GM12878 (cell line): ENCODE measurements at regions not wholly inside any gene's neighbourhood (a gene's known extent, or its start where the extent isn't known, plus 50 kb on each side); places are given as distances from the start of the nearest gene placed in this dataset.

Experiments used
- ASH2L ChIP-seq: fragments of 300-600, 200-600 bp; sonication (generic); IDR thresholded peaks from 2 replicates; pipeline ENCODE4 v1.6.1; 2017; ENCODE audit warnings: low read depth, mild to moderate bottlenecking, borderline replicate concordance
- BCL11A ChIP-seq: IDR thresholded peaks from 2 replicates; pipeline ENCODE4 v1.6.1; 2011; ENCODE audit warnings: low read depth, low read length
- EP300 ChIP-seq, 2 experiments: fragments of 150-350 bp in 1 of 2; IDR thresholded peaks; 2 replicates each; pipeline ENCODE4 v1.6.1; 2011 to 2012; ENCODE audit warnings: low read depth in 2 of 2, low read length in 2 of 2, borderline replicate concordance in 1 of 2, improper control_type of control experiment in 1 of 2, inconsistent platforms in 1 of 2; ENCODE audit not compliant: control insufficient read depth in 1 of 2
- NFIC ChIP-seq: IDR thresholded peaks from 2 replicates; pipeline ENCODE4 v1.6.1; 2012; ENCODE audit warnings: low read depth, mild to moderate bottlenecking, inconsistent platforms, low read length, moderate library complexity
- PAX5 ChIP-seq: IDR thresholded peaks from 2 replicates; pipeline ENCODE4 v1.6.1; 2011; ENCODE audit warnings: low read depth, low read length, borderline replicate concordance
- POLR2AphosphoS2 ChIP-seq: IDR thresholded peaks from 2 replicates; pipeline ENCODE4 v1.6.1; 2011; ENCODE audit warnings: low read depth, mild to moderate bottlenecking, low read length, improper control_type of control experiment, moderate library complexity
- POLR2AphosphoS5 ChIP-seq: IDR thresholded peaks from 2 replicates; pipeline ENCODE4 v1.6.1; 2011; ENCODE audit warnings: mild to moderate bottlenecking, low read length, inconsistent platforms
- POU2F2 ChIP-seq: IDR thresholded peaks from 3 replicates; pipeline ENCODE4 v1.6.1; 2011; ENCODE audit warnings: low read depth, mild to moderate bottlenecking, low read length, borderline replicate concordance
- RAD51 ChIP-seq: fragments of 450-650 bp; IDR thresholded peaks from 2 replicates; pipeline ENCODE4 v1.6.1; 2016; ENCODE audit warnings: moderate library complexity, mild to moderate bottlenecking, inconsistent platforms
- TAF1 ChIP-seq: IDR thresholded peaks from 2 replicates; pipeline ENCODE4 v1.6.1; 2011; ENCODE audit warnings: mild to moderate bottlenecking, low read depth, low read length, borderline replicate concordance
- TCF3 ChIP-seq: IDR thresholded peaks from 2 replicates; pipeline ENCODE4 v1.6.1; 2012; ENCODE audit warnings: low read depth, mild to moderate bottlenecking, low read length, borderline replicate concordance; ENCODE audit not compliant: insufficient read depth
- TF ChIP-seq, protein P1 (sequence below): fragments of 450-650 bp; IDR thresholded peaks from 2 replicates; pipeline ENCODE4 v1.6.1; 2017; ENCODE audit warnings: antibody characterized with exemption, mild to moderate bottlenecking, moderate library complexity
- TF ChIP-seq, protein P2 (sequence below): fragments of 450-650 bp; IDR thresholded peaks from 2 replicates; pipeline ENCODE4 v1.6.1; 2017; ENCODE audit warnings: mild to moderate bottlenecking
- TF ChIP-seq, protein P3 (sequence below): fragments of 450-650 bp; IDR thresholded peaks from 2 replicates; pipeline ENCODE4 v1.6.1; 2017; ENCODE audit warnings: mild to moderate bottlenecking, moderate library complexity
- TF ChIP-seq, protein P4 (sequence below): fragments of 450-650 bp; IDR thresholded peaks from 2 replicates; pipeline ENCODE4 v1.6.1; 2018; ENCODE audit warnings: borderline replicate concordance, mild to moderate bottlenecking; ENCODE audit not compliant: partially characterized antibody

GRCh38 chrX:39859991-39860861 lies 237.5 kb downstream of the BCOR start (continued):
- TF ChIP-seq, protein P1, sequence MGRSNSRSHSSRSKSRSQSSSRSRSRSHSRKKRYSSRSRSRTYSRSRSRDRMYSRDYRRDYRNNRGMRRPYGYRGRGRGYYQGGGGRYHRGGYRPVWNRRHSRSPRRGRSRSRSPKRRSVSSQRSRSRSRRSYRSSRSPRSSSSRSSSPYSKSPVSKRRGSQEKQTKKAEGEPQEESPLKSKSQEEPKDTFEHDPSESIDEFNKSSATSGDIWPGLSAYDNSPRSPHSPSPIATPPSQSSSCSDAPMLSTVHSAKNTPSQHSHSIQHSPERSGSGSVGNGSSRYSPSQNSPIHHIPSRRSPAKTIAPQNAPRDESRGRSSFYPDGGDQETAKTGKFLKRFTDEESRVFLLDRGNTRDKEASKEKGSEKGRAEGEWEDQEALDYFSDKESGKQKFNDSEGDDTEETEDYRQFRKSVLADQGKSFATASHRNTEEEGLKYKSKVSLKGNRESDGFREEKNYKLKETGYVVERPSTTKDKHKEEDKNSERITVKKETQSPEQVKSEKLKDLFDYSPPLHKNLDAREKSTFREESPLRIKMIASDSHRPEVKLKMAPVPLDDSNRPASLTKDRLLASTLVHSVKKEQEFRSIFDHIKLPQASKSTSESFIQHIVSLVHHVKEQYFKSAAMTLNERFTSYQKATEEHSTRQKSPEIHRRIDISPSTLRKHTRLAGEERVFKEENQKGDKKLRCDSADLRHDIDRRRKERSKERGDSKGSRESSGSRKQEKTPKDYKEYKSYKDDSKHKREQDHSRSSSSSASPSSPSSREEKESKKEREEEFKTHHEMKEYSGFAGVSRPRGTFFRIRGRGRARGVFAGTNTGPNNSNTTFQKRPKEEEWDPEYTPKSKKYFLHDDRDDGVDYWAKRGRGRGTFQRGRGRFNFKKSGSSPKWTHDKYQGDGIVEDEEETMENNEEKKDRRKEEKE, result no peak
- TF ChIP-seq, protein P2, sequence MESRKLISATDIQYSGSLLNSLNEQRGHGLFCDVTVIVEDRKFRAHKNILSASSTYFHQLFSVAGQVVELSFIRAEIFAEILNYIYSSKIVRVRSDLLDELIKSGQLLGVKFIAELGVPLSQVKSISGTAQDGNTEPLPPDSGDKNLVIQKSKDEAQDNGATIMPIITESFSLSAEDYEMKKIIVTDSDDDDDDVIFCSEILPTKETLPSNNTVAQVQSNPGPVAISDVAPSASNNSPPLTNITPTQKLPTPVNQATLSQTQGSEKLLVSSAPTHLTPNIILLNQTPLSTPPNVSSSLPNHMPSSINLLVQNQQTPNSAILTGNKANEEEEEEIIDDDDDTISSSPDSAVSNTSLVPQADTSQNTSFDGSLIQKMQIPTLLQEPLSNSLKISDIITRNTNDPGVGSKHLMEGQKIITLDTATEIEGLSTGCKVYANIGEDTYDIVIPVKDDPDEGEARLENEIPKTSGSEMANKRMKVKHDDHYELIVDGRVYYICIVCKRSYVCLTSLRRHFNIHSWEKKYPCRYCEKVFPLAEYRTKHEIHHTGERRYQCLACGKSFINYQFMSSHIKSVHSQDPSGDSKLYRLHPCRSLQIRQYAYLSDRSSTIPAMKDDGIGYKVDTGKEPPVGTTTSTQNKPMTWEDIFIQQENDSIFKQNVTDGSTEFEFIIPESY, result no peak
- TF ChIP-seq POU2F2 (peak; percentile 72; the same call in 2 of the 3 replicates), TAF1 (no peak), TCF3 (peak; percentile 99), BCL11A (peak; percentile 84), POLR2AphosphoS2 (no peak), PAX5 (peak; percentile 97), ASH2L (0 out of 2 replicates have a peak, but pooled peaks have one; percentile 43), EP300 (IDR thresholded peaks at IDR 0.05; ENCODE audit: borderline replicate concordance in 1 of 2, control insufficient read depth in 1 of 2, low read depth in 2 of 2, low read length in 2 of 2) (peak; percentile 91 to 98), NFIC (peak; percentile 90), POLR2AphosphoS5 (0 out of 2 replicates have a peak, but pooled peaks have one; percentile 46), RAD51 (no peak)
- TF ChIP-seq, protein P3, sequence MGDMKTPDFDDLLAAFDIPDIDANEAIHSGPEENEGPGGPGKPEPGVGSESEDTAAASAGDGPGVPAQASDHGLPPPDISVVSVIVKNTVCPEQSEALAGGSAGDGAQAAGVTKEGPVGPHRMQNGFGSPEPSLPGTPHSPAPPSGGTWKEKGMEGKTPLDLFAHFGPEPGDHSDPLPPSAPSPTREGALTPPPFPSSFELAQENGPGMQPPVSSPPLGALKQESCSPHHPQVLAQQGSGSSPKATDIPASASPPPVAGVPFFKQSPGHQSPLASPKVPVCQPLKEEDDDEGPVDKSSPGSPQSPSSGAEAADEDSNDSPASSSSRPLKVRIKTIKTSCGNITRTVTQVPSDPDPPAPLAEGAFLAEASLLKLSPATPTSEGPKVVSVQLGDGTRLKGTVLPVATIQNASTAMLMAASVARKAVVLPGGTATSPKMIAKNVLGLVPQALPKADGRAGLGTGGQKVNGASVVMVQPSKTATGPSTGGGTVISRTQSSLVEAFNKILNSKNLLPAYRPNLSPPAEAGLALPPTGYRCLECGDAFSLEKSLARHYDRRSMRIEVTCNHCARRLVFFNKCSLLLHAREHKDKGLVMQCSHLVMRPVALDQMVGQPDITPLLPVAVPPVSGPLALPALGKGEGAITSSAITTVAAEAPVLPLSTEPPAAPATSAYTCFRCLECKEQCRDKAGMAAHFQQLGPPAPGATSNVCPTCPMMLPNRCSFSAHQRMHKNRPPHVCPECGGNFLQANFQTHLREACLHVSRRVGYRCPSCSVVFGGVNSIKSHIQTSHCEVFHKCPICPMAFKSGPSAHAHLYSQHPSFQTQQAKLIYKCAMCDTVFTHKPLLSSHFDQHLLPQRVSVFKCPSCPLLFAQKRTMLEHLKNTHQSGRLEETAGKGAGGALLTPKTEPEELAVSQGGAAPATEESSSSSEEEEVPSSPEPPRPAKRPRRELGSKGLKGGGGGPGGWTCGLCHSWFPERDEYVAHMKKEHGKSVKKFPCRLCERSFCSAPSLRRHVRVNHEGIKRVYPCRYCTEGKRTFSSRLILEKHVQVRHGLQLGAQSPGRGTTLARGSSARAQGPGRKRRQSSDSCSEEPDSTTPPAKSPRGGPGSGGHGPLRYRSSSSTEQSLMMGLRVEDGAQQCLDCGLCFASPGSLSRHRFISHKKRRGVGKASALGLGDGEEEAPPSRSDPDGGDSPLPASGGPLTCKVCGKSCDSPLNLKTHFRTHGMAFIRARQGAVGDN, result peak; percentile 87
- TF ChIP-seq, protein P4, sequence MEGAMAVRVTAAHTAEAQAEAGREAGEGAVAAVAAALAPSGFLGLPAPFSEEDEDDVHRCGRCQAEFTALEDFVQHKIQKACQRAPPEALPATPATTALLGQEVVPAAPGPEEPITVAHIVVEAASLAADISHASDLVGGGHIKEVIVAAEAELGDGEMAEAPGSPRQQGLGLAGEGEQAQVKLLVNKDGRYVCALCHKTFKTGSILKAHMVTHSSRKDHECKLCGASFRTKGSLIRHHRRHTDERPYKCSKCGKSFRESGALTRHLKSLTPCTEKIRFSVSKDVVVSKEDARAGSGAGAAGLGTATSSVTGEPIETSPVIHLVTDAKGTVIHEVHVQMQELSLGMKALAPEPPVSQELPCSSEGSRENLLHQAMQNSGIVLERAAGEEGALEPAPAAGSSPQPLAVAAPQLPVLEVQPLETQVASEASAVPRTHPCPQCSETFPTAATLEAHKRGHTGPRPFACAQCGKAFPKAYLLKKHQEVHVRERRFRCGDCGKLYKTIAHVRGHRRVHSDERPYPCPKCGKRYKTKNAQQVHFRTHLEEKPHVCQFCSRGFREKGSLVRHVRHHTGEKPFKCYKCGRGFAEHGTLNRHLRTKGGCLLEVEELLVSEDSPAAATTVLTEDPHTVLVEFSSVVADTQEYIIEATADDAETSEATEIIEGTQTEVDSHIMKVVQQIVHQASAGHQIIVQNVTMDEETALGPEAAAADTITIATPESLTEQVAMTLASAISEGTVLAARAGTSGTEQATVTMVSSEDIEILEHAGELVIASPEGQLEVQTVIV, result no peak
